PC-9 (cell line): ENCODE measurements at regions not wholly inside any gene's neighbourhood (a gene's known extent, or its start where the extent isn't known, plus 50 kb on each side); places are given as distances from the start of the nearest gene placed in this dataset.
A peak's percentile ranks its signal among the peaks of the same experiment; 100 is the strongest.

Experiments used
- BruUV-seq: library from RNA; stranded (reverse); fragments of 400-500 nt; replicated peaks from 2 replicates; lab custom pipeline; 2021; lab: Mats Ljungman, UMichigan
- CTCF ChIA-PET: fragments of 300-600 bp; sonication (Branson Sonifier 250); formaldehyde crosslinking; loops from one replicate; lab custom pipeline; 2022; ENCODE audit warnings: antibody characterized with exemption; lab: Charles Lee
- POLR2A ChIA-PET: fragments of 300-600 bp; sonication (Branson Sonifier 250); formaldehyde crosslinking; loops from one replicate; lab custom pipeline; 2022; ENCODE audit warnings: antibody characterized with exemption; ENCODE audit not compliant: unreplicated experiment; lab: Charles Lee
- DNase-seq, 2 experiments: peaks; one replicate each; pipeline versions ENCODE4 v3.0.0 to v3.0.0-alpha.2; 2015 to 2022; ENCODE audit warnings: mixed read lengths in 1 of 2
- H2AFZ ChIP-seq: fragments of 200-600 bp; sonication (generic); 2 replicates; pipeline ENCODE4 v1.8.1; 2017; ENCODE audit warnings: antibody characterized with exemption
- H3F3A ChIP-seq: fragments of 200-600 bp; sonication (generic); 2 replicates; pipeline ENCODE4 v1.8.1; 2017; ENCODE audit warnings: antibody characterized with exemption, mild to moderate bottlenecking, low read depth; ENCODE audit not compliant: insufficient read depth
- H3K27ac ChIP-seq: fragments of 200-600 bp; sonication (generic); 2 replicates; pipeline ENCODE4 v1.6.1; 2016; ENCODE audit warnings: mixed run types
- H3K27me3 ChIP-seq: fragments of 200-600 bp; sonication (generic); 2 replicates; pipeline ENCODE4 v1.6.1; 2016; ENCODE audit warnings: low read depth, mixed run types; ENCODE audit not compliant: insufficient read depth
- H3K36me3 ChIP-seq: fragments of 200-600 bp; sonication (generic); 2 replicates; pipeline ENCODE4 v1.6.1; 2016; ENCODE audit warnings: low read depth, mixed run types
- H3K4me1 ChIP-seq: fragments of 200-600 bp; sonication (generic); replicated peaks from 2 replicates; pipeline ENCODE4 v1.6.1; 2016; ENCODE audit warnings: mixed run types; ENCODE audit not compliant: insufficient read depth
- H3K4me2 ChIP-seq: fragments of 200-600 bp; sonication (generic); 2 replicates; pipeline ENCODE4 v1.6.1; 2017; ENCODE audit warnings: mixed run types
- H3K4me3 ChIP-seq: fragments of 200-600 bp; sonication (generic); 2 replicates; pipeline ENCODE4 v1.6.1; 2016; ENCODE audit warnings: mixed run types
- H3K79me2 ChIP-seq: fragments of 200-600 bp; sonication (generic); 2 replicates; pipeline ENCODE4 v1.6.1; 2017; ENCODE audit warnings: low read depth, mixed run types
- H3K9me2 ChIP-seq: fragments of 200-600 bp; sonication (generic); 2 replicates; pipeline ENCODE4 v1.8.1; 2017; ENCODE audit warnings: mild to moderate bottlenecking; ENCODE audit not compliant: insufficient read depth
- H3K9me3 ChIP-seq: fragments of 200-600 bp; sonication (generic); 2 replicates; pipeline ENCODE4 v1.8.1; 2016; ENCODE audit warnings: low read depth; ENCODE audit not compliant: insufficient read depth
- H4K20me1 ChIP-seq: fragments of 200-600 bp; sonication (generic); 2 replicates; pipeline ENCODE4 v1.8.1; 2017; ENCODE audit not compliant: insufficient read depth
- EZH2 ChIP-seq: fragments of 200-600 bp; sonication (generic); IDR thresholded peaks from 2 replicates; pipeline ENCODE4 v1.8.0; 2017; ENCODE audit warnings: antibody characterized with exemption, low read depth
- intact Hi-C: fragments of 100-400 bp; cut with micrococcal nuclease; formaldehyde crosslinking; loops from one replicate; pipeline ENCODE4 v1.10.0; 2022; ENCODE audit not compliant: unreplicated experiment
- TF ChIP-seq, protein P1 (sequence below): fragments of 200-600 bp; sonication (generic); conservative IDR thresholded peaks from 2 replicates; pipeline ENCODE4 v1.6.1; 2017; ENCODE audit warnings: mixed run types, antibody characterized with exemption, mild to moderate bottlenecking, moderate library complexity

DNA sequence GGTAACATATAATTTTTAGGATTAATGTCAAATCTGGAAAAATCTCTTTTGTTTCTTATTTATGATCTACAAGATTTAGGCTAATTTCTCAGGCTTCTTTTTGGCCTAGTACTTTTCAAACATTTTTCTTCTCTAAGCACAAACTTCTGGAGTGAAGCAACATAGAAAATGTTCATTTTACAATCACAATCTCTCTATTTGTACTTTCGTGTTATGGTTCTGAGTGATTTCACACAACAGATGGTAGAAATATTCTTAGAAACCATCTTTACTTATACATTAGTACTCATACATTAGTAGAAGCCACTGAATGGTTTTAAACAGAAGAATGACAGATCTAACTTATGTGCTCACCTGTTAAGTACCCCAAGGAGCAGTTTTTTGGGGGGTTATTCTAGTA is 106.3 kb upstream of the ANO3 start:
- Histone ChIP-seq H3K9me3 (no peaks in the 10 kb centered on the region), H3K4me1 (no peaks in the 10 kb centered on the region), H3K79me2 (no peaks in the 10 kb centered on the region), H4K20me1 (no peaks in the 10 kb centered on the region), H3F3A (no peaks in the 10 kb centered on the region), H3K27me3 (no peaks in the 10 kb centered on the region), H3K9me2 (no peaks in the 10 kb centered on the region), H3K4me3 (no peak overlapping the region), H3K36me3 (no peaks in the 10 kb centered on the region), H3K4me2 (no peak overlapping the region), H3K27ac (no peak overlapping the region), H2AFZ (no peak overlapping the region)
- ChIA-PET CTCF (no interaction called here), POLR2A (no interaction called here)
- no peak for DNase-seq
- TF ChIP-seq, protein P1, sequence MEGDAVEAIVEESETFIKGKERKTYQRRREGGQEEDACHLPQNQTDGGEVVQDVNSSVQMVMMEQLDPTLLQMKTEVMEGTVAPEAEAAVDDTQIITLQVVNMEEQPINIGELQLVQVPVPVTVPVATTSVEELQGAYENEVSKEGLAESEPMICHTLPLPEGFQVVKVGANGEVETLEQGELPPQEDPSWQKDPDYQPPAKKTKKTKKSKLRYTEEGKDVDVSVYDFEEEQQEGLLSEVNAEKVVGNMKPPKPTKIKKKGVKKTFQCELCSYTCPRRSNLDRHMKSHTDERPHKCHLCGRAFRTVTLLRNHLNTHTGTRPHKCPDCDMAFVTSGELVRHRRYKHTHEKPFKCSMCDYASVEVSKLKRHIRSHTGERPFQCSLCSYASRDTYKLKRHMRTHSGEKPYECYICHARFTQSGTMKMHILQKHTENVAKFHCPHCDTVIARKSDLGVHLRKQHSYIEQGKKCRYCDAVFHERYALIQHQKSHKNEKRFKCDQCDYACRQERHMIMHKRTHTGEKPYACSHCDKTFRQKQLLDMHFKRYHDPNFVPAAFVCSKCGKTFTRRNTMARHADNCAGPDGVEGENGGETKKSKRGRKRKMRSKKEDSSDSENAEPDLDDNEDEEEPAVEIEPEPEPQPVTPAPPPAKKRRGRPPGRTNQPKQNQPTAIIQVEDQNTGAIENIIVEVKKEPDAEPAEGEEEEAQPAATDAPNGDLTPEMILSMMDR = no peak
- TF ChIP-seq EZH2 = no peak
- BruUV-seq = no TSS peak
- intact Hi-C loops = no loop called here

DNA sequence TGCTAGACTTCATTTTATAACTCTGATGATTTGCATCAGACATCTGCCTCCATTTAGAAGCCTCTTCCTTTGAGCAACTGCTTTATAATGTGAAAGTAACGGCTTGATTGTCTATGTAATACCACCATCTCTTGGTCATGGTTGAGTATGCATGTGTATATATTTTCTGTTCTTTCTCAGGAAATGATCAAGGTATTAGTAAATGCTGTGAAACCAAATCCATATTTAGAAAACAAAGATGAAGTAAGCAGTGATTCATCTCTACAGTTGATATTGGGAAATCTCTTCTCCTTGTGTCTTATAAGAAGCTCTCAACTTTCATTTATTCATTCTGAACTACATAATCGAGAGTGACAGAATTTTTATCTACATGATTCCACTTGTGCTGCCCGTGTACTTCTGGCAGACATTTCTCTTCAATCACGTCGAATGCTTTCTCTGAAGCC is 104.6 kb upstream of the ANO3 start:
- Histone ChIP-seq H3K4me1 (no peaks in the 10 kb centered on the region), H3K27me3 (no peaks in the 10 kb centered on the region), H3F3A (no peaks in the 10 kb centered on the region), H3K4me3 (no peak overlapping the region), H4K20me1 (no peaks in the 10 kb centered on the region), H3K9me3 (no peaks in the 10 kb centered on the region), H2AFZ (no peak overlapping the region), H3K9me2 (no peaks in the 10 kb centered on the region), H3K36me3 (no peaks in the 10 kb centered on the region), H3K4me2 (no peak overlapping the region), H3K27ac (no peak overlapping the region), H3K79me2 (no peaks in the 10 kb centered on the region)
- ChIA-PET CTCF (interaction anchor here (0.6 to 1.4 kb wide), 2 partner anchors 37 to 245 kb away, joined by 5 to 8 read pairs; no protein-coding TSS in a partner anchor), POLR2A (no interaction called here)
- DNase-seq = peak in 1 of 2 experiments; percentile 49
- no TSS peak for BruUV-seq
- intact Hi-C loops = loop anchor here (1.0 kb wide), 1 partner anchor 245 kb away; no protein-coding TSS in a partner anchor
- TF ChIP-seq, protein P1 = peak; percentile 61
- no peak for TF ChIP-seq EZH2

DNA sequence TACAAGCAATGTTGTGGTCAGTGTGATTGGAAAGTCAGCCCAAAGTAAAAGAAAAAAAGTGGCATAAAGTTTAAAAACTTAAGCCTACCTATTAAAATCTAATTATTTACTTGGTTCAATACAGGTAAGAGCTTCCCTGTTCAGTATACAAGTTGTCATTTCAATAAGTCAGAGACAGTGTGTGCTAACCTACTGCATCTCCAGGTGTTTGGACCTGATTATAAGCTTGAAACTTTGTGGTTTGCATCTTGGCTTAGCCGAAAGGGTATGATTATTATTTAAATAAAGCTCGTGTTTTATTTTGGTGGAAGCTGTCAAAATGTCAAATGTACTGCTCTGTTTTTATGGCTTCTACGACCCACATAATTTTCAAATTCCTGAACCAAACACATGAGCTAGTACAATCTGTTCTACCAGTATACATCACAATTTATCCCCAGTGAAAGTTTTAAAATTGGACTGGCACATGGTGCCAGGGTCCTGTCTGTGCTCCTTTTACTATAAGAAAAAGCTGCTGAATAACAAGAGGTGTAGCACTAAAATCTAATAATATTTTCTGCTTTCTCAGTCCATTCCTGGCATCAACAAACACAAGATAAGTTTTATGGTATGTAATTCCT is 103.9 kb upstream of the ANO3 start:
- Histone ChIP-seq H4K20me1 (no peaks in the 10 kb centered on the region), H3K9me3 (no peaks in the 10 kb centered on the region), H3K27ac (no peak overlapping the region), H3K27me3 (no peaks in the 10 kb centered on the region), H3F3A (no peaks in the 10 kb centered on the region), H3K4me3 (no peak overlapping the region), H3K9me2 (no peaks in the 10 kb centered on the region), H3K4me1 (no peaks in the 10 kb centered on the region), H2AFZ (no peak overlapping the region), H3K79me2 (no peaks in the 10 kb centered on the region), H3K4me2 (no peak overlapping the region), H3K36me3 (no peaks in the 10 kb centered on the region)
- ChIA-PET POLR2A (no interaction called here), CTCF (interaction anchor here (0.6 to 1.4 kb wide), 2 partner anchors 37 to 246 kb away, joined by 5 to 8 read pairs; no protein-coding TSS in a partner anchor)
- intact Hi-C loops = loop anchor here (1.0 kb wide), 1 partner anchor 246 kb away; no protein-coding TSS in a partner anchor
- TF ChIP-seq, protein P1 = no peak
- no peak for TF ChIP-seq EZH2
- no TSS peak for BruUV-seq
- DNase-seq = no peak
